HG02623 (cell line): ENCODE measurements at regions not wholly inside any gene's neighbourhood (a gene's known extent, or its start where the extent isn't known, plus 50 kb on each side); places are given as distances from the start of the nearest gene placed in this dataset.
"Not testable (repeated sequence)": the region's sequence is repeated elsewhere in the genome, so short reads cannot be mapped to it uniquely, and the experiment has no call there.

Experiments
- ATAC-seq: cut with Tn5 transposase; IDR thresholded peaks from one replicate; pipeline ENCODE4 v1.9.1; 2021; ENCODE audit warnings: moderate library complexity; ENCODE audit not compliant: unreplicated experiment

- ATAC-seq: not testable (repeated sequence)
Measured at GRCh38 chr7:150045596-150045995, 171.8 kb downstream of the ATP6V0E2 start.

- not testable (repeated sequence) for ATAC-seq
Measured at GRCh38 chr7:150046290-150047194, 172.8 kb downstream of the ATP6V0E2 start.

GRCh38 chr7:150047329-150047728, 173.6 kb downstream of the ATP6V0E2 start:
- ATAC-seq: not testable (repeated sequence)

GRCh38 chr7:150047772-150048171, 174.0 kb downstream of the ATP6V0E2 start:
- ATAC-seq: not testable (repeated sequence)

- ATAC-seq: not testable (repeated sequence)
Measured at GRCh38 chr7:150048244-150049011, 174.7 kb downstream of the ATP6V0E2 start.

- not testable (repeated sequence) for ATAC-seq
Measured at GRCh38 chr7:150049012-150049655, 175.4 kb downstream of the ATP6V0E2 start.

- not testable (repeated sequence) for ATAC-seq
Measured at GRCh38 chr7:150053396-150053795, 179.6 kb downstream of the ATP6V0E2 start.

GRCh38 chr7:150054242-150054641, 180.5 kb downstream of the ATP6V0E2 start:
- not testable (repeated sequence) for ATAC-seq

GRCh38 chr7:150060259-150061221, 186.8 kb downstream of the ATP6V0E2 start:
- peak; percentile 98 for ATAC-seq

GRCh38 chr7:150063195-150063594, 189.4 kb downstream of the ATP6V0E2 start:
- ATAC-seq: not testable (repeated sequence)

GRCh38 chr7:150069555-150070313, 196.0 kb downstream of the ATP6V0E2 start:
- not testable (repeated sequence) for ATAC-seq

- ATAC-seq: not testable (repeated sequence)
Measured at GRCh38 chr7:150077543-150077942, 203.8 kb downstream of the ATP6V0E2 start.

GRCh38 chr7:150081865-150082264, 208.1 kb downstream of the ATP6V0E2 start:
- not testable (repeated sequence) for ATAC-seq

- ATAC-seq: not testable (repeated sequence)
Measured at GRCh38 chr7:150084724-150085123, 211.0 kb downstream of the ATP6V0E2 start.

- not testable (repeated sequence) for ATAC-seq
Measured at GRCh38 chr7:150087478-150087877, 213.7 kb downstream of the ATP6V0E2 start.

GRCh38 chr7:150089139-150089538, 215.4 kb downstream of the ATP6V0E2 start:
- not testable (repeated sequence) for ATAC-seq

- ATAC-seq: not testable (repeated sequence)
Measured at GRCh38 chr7:150090776-150091175, 217.0 kb downstream of the ATP6V0E2 start.

GRCh38 chr7:150093897-150094296, 220.1 kb downstream of the ATP6V0E2 start:
- ATAC-seq: not testable (repeated sequence)
